ENCODE measurements at regions not wholly inside any gene's neighbourhood (a gene's known extent, or its start where the extent isn't known, plus 50 kb on each side); places are given as distances from the start of the nearest gene placed in this dataset.

DNA sequence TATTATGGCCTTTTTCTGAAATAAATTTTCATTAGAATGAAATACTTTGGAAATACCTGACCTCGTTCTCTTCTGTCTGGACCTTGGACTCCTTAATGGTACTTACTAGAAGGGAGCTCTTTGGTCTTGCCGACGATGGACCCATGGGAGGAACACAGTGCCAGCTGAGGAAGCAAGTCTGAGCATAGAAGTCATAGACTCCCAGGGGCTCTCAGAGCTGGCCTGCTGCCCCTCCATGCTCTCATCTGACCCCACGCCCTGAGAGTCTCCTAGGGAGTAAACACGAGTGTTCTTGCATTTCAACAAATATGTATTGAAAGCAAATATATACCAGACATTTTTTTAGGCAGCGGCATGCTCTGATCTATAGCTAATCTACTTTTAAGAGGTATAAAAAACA, 87.8 kb downstream of the PLEKHG1 start:
- DNase-seq (ENCODE audit: low read depth) = peak; percentile 49
- TF ChIP-seq, protein P1, sequence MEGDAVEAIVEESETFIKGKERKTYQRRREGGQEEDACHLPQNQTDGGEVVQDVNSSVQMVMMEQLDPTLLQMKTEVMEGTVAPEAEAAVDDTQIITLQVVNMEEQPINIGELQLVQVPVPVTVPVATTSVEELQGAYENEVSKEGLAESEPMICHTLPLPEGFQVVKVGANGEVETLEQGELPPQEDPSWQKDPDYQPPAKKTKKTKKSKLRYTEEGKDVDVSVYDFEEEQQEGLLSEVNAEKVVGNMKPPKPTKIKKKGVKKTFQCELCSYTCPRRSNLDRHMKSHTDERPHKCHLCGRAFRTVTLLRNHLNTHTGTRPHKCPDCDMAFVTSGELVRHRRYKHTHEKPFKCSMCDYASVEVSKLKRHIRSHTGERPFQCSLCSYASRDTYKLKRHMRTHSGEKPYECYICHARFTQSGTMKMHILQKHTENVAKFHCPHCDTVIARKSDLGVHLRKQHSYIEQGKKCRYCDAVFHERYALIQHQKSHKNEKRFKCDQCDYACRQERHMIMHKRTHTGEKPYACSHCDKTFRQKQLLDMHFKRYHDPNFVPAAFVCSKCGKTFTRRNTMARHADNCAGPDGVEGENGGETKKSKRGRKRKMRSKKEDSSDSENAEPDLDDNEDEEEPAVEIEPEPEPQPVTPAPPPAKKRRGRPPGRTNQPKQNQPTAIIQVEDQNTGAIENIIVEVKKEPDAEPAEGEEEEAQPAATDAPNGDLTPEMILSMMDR (IDR thresholded peaks at IDR 0.05; ENCODE audit: insufficient read depth, low read length) = no peak
- no peak overlapping the region for H3K4me3 ChIP-seq (ENCODE audit: low read depth, low read length)

DNA sequence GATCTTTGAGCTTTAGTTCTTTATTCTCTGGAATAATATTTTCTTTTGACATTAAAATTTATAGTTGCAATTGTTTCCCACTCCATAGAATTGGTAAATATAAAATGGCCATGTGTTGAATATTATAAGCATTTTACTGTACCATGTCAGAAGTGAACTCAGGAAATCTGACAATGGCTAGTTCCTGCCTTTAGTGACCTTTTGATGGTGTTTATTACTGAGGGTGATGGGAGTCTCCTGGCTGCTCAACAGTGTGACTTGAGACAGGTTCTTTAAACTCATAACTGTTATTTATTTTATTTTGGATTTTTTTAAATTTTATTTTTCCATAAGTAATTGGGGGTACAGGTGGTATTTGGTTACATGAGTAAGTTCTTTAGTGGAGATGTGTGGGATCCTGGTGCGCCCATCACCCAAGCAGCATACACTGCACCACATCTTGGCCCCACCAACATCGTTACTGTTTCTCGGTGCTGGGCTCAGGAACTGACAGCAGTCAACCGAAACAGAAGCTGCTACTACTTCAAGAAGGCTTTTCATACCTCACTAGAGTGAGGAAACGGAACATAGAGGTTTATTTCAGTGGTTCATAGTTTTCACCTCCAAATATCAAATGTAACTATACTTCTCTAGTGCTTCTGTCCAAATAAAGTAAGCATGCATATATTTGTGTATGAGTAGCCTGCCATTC, 90.4 kb downstream of the PLEKHG1 start:
- H3K4me3 ChIP-seq (ENCODE audit: low read depth, low read length) = no peak overlapping the region
- TF ChIP-seq, protein P1 (IDR thresholded peaks at IDR 0.05; ENCODE audit: insufficient read depth, low read length) = no peak
- no peak for DNase-seq (ENCODE audit: low read depth)

DNA sequence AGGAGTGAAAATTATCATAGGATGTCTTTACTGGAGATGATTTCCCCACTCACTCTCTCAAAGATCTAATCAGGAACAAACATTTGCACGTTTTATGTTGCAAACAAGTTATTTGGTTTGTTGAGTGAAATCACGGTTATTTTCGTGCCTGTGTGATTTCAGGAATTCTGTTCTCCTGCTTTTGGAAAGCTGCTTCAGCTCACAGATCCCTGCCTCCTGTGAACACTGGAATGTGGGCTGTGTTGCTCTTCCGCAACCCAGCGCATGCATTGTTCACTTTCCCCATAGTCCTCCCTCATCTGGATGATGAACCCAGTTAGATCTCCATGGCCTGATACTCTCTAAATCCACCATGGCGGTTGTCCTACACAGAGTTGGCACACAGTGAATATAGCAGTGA, 91.0 kb downstream of the PLEKHG1 start:
- no peak for DNase-seq (ENCODE audit: low read depth)
- no peak overlapping the region for H3K4me3 ChIP-seq (ENCODE audit: low read depth, low read length)
- TF ChIP-seq, protein P1 (IDR thresholded peaks at IDR 0.05; ENCODE audit: insufficient read depth, low read length) = no peak

DNA sequence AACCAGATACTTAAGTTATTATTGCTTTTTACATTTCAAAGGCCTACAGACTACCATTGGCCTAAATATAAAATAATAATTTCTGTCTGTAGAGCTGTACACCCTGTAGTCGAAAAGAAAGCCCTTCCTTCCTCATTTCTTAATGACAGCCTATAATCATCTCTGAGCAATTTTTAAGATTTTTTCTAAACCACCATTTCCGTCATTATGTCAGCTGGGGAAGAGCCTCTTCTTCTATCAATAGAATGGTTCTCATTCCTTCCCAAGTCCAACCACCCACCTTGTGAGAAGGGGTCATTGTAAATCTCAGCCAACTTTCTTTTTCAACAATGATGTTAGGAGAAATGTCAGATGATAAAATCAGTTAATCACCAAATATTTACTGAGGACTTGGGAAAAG, 91.8 kb downstream of the PLEKHG1 start:
- H3K4me3 ChIP-seq (ENCODE audit: low read depth, low read length) = no peak overlapping the region
- DNase-seq (ENCODE audit: low read depth) = no peak
- TF ChIP-seq, protein P1 (IDR thresholded peaks at IDR 0.05; ENCODE audit: insufficient read depth, low read length) = no peak

DNA sequence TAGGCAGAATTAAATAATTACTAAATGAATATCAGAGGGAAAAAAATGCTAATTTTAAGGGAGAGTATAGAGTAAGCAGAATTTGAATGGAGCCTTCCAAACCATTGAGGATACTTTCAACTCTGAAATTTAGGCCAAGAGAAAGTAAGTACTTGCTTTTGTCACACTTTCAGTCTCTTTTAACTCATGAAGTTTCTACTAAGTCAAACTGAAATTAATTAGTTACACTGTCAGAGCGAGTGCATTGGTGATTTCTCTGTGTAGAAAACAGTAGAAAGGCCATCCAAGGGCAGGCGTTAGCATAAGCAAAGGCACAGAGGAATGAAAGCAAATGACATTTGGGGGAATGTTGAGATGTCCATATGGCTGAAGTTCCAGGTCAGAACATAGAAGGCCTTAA, 92.9 kb downstream of the PLEKHG1 start:
- TF ChIP-seq, protein P1 (IDR thresholded peaks at IDR 0.05; ENCODE audit: insufficient read depth, low read length) = no peak
- no peak for DNase-seq (ENCODE audit: low read depth)
- H3K4me3 ChIP-seq (ENCODE audit: low read depth, low read length) = no peak overlapping the region

DNA sequence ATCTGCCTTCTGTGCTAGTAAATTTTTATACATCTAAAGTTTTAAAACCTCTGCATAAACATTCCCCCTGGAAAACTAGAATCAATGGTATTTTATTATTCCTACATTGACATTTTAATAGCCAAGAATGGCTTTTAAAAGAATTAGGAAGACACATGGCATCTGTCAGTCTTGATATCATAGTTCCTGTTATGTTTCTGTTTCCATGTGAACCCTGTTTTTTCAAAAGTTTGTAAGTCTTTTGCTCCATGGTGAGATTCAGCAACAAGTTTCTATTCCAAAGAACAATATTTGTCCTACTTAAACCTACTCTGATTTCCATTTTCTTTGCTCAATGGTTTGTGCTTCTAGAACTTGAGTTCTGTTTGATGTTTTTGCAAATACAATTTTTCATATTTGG, 95.2 kb downstream of the PLEKHG1 start:
- no peak overlapping the region for H3K4me3 ChIP-seq (ENCODE audit: low read depth, low read length)
- TF ChIP-seq, protein P1 (IDR thresholded peaks at IDR 0.05; ENCODE audit: insufficient read depth, low read length) = no peak
- DNase-seq (ENCODE audit: low read depth) = no peak

DNA sequence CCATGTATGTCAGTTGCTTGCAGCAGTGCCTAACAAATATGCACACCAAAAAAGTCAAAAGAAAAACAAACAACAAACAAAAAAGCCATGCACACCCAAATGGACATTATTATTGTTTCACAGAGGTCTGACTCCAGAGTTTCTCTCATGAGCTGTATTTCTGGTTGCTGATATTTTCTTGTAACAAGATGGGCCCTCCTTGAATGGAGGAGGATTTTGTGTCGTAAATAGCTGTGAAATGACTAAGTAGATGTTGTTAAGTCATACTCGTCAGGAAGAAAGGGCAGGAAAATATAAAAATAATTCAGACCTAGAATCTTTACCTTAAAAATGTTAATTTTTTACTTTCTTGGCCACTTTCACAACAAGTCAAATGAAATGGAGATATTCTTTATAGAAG, 96.0 kb downstream of the PLEKHG1 start:
- no peak overlapping the region for H3K4me3 ChIP-seq (ENCODE audit: low read depth, low read length)
- DNase-seq (ENCODE audit: low read depth) = no peak
- TF ChIP-seq, protein P1 (IDR thresholded peaks at IDR 0.05; ENCODE audit: insufficient read depth, low read length) = no peak

Measured in fibroblast of the aortic adventitia (primary cell).